ENCODE measurements at regions not wholly inside any gene's neighbourhood (a gene's known extent, or its start where the extent isn't known, plus 50 kb on each side); places are given as distances from the start of the nearest gene placed in this dataset.

DNA sequence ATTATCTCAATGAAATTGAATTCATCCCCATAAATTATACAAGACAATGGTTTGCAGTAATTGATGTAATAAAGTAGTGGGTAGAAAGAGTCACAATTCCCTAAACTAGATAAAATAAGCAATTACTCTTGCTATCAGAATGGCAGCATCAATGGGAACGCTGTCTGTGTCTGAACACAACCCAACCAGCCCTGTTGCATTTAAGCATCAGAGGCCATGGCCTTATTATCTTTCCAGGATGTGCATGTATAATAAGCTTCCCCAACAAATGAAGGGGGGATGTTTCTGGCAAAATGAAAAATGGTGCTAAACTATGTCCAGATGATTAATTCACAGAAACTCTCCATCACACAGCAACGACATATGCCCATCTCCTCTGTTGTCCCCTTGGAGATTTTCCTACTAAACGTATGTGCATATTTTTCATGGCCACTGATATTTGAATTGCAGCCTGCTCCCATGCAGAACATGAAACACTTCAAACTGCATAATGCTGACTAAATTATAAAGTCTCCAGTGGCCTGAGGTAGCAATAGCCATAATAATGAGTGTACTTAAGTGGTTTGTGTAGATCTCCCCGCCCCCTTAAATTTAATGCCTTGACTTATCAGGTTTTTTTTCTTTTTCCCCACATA, 306.9 kb upstream of the ADAMTS16 start:
- H3K9me3 Mint-ChIP-seq: no peaks in the 10 kb centered on the region
- H3K27me3 Mint-ChIP-seq: no peaks in the 10 kb centered on the region
- no peaks in the 10 kb centered on the region for H3K36me3 Mint-ChIP-seq
- ATAC-seq: no peak
- H3K4me3 Mint-ChIP-seq: no peak overlapping the region
- no peak overlapping the region for H3K27ac Mint-ChIP-seq
- no peaks in the 10 kb centered on the region for H3K4me1 Mint-ChIP-seq

DNA sequence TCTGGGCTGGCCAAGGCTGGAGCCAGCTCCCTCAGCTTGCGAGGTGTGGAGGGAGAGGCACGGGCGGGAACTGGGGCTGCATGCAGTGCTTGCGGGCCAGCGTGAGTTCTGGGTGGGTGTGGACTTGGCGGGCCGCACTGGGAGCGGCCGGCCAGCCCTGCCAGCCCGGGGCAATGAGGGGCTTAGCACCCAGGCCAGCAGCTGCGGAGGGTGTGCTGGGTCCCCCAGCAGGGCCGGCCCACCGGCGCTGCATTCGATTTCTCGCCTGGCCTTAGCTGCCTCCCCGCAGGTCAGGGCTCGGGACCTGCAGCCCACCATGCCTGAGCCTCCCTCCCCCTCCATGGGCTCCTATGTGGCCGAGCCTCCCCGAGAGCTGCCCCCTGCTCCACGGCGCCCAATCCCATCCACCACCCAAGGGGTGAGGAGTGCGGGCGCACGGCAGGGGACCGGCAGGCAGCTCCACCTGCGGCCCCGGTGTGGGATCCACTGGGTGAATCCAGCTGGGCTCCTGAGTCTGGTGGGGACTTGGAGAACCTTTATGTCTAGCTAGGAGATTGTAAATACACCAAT, 302.6 kb upstream of the ADAMTS16 start:
- H3K4me1 Mint-ChIP-seq: no peaks in the 10 kb centered on the region
- ATAC-seq: no peak
- no peak overlapping the region for H3K27ac Mint-ChIP-seq
- no peaks in the 10 kb centered on the region for H3K36me3 Mint-ChIP-seq
- H3K9me3 Mint-ChIP-seq: peaks cover 3% of the 10 kb centered on the region
- H3K27me3 Mint-ChIP-seq: no peaks in the 10 kb centered on the region
- H3K4me3 Mint-ChIP-seq: no peak overlapping the region

DNA sequence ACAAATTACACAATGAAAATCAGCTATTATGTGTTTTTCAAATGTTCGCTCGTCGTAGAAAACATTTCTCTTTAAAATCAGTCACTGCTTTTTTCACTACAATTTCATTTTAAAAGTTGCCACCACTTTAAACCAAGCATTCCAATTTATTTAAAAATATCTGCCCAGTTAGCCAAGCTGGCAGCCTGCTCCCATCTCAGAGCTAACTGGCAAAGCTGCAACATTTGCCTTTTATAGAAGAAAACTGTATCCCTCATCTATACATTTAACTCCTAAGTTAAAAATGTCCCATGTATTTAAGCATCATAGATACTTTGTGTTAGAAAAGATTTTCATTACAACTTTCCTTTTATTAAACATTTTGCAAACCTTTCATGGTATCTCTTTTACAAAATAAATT, 294.9 kb upstream of the ADAMTS16 start:
- Mint-ChIP-seq H3K4me1 (no peaks in the 10 kb centered on the region), H3K36me3 (no peaks in the 10 kb centered on the region), H3K27ac (no peak overlapping the region), H3K9me3 (peaks cover 19% of the 10 kb centered on the region), H3K4me3 (no peak overlapping the region), H3K27me3 (no peaks in the 10 kb centered on the region)
- no peak for ATAC-seq

DNA sequence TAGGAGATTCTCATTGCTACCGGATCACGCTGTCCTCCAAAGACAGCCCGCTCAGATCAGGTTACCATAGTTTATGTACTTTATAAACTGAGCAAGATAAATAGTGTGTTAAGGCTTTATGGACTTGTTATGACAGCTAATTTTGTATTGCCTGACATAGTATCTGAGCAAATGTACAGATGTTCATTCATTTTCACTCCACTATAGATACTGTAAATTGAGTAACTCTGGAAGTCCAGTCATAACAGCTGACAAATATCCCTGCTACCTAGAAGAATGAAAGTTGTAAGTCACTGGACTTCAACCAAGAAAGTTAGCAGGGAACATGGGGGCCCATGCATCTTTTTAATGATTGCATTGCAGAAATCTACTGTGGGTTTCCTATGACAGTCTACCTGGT, 292.4 kb upstream of the ADAMTS16 start:
- Mint-ChIP-seq H3K27ac (no peak overlapping the region), H3K4me1 (no peaks in the 10 kb centered on the region), H3K4me3 (no peak overlapping the region), H3K27me3 (no peaks in the 10 kb centered on the region), H3K36me3 (no peaks in the 10 kb centered on the region), H3K9me3 (peaks cover 22% of the 10 kb centered on the region)
- ATAC-seq: no peak

DNA sequence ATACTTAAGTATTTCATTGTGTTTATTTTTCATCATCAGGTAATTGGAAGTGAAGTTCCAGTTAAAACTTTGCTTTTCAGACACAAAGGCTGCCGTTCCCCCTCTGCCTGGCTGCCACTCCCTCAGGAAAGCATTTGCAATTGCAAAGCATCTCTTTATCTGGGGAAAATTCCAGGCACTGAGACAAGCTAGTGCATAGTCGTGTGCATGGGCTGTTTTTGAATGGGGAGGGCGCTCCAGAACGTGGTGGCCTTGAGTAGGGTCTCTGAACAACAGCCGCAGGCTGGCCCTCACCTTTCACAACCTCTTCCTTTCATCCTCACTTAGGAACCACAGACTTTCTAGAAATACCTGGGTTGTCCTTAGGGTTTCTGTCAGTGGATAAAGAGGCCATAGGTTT, 285.1 kb upstream of the ADAMTS16 start:
- H3K4me3 Mint-ChIP-seq: no peak overlapping the region
- ATAC-seq: no peak
- H3K27me3 Mint-ChIP-seq: peaks cover 12% of the 10 kb centered on the region
- H3K27ac Mint-ChIP-seq: no peak overlapping the region
- H3K4me1 Mint-ChIP-seq: no peaks in the 10 kb centered on the region
- no peaks in the 10 kb centered on the region for H3K36me3 Mint-ChIP-seq
- peaks cover 5% of the 10 kb centered on the region for H3K9me3 Mint-ChIP-seq

DNA sequence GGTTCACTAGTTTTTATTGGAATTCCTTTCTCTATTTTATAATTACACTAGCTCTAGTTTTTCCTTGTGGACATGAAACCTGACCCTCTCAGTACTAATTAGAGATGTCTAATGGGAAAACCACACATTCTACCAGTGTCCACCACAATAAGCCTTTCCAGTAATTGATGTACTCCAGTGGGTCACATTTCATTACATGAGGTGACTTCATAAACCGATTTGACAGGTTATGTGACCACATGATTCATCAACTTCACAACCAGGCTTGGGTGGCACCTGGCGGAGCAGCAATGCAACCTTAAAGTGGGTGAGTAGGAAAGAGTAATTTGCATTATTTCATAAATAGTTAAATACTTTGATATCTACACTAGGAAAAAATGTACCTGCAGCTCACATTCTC, 284.2 kb upstream of the ADAMTS16 start:
- H3K4me3 Mint-ChIP-seq: no peak overlapping the region
- no peak overlapping the region for H3K27ac Mint-ChIP-seq
- ATAC-seq: no peak
- H3K9me3 Mint-ChIP-seq: peaks cover 3% of the 10 kb centered on the region
- H3K4me1 Mint-ChIP-seq: no peaks in the 10 kb centered on the region
- peaks cover 12% of the 10 kb centered on the region for H3K27me3 Mint-ChIP-seq
- H3K36me3 Mint-ChIP-seq: no peaks in the 10 kb centered on the region

DNA sequence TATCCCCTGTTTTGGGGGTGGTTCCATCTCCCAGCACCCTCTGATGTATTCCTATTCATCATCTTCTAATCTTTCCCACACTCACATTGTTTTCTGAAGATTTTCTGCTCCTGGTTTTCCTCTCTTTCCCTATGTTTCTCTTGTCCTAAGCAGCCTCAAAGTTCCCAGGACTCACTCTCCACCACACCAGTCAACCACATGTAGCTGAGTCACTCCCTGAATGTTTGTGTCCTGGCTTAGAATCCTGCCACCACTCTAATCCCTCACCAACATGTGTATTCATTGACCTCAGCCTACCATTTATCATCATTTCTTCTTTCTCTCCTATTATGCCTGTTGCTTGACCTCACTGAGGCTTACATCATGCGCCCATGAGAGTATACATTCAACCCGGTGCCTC, 282.4 kb upstream of the ADAMTS16 start:
- Mint-ChIP-seq H3K36me3 (no peaks in the 10 kb centered on the region), H3K27ac (no peak overlapping the region), H3K27me3 (peaks cover 12% of the 10 kb centered on the region), H3K4me1 (no peaks in the 10 kb centered on the region), H3K9me3 (no peaks in the 10 kb centered on the region), H3K4me3 (no peak overlapping the region)
- no peak for ATAC-seq

DNA sequence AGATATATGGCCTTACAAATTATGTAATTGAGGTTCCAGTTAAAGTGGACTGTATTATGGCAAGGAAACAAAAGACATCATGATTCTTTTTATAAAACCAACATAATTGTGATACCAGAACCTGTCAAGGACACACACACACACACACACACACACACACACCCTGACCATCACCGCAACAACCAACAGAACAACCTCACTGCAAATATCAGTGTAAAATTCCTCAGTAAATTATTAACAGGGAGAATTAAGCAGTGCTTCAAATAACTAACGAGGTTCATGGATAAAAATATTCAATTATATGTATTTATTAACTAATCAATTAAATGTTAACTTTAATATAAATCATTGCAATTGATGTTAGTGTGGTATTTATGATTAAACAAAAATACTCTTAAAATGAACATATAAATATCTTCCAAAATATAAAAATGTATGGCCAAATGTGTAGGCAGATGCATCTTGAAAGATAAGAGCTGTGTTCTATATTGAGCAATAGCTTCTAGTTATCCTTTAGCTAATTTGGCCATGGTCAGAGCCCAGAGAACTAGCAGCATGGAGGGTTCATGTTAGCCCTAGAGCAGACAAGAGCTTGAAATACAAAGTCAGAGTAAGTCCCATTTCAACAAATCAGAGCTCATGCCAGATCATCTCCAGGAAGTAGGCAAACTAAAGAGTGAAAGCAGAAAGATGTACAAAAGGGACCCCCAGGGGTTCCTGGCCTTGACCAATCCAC, 280.5 kb upstream of the ADAMTS16 start:
- Mint-ChIP-seq H3K4me3 (no peak overlapping the region), H3K9me3 (no peaks in the 10 kb centered on the region), H3K36me3 (no peaks in the 10 kb centered on the region), H3K4me1 (no peaks in the 10 kb centered on the region), H3K27me3 (peaks cover 12% of the 10 kb centered on the region), H3K27ac (no peak overlapping the region)
- ATAC-seq: no peak

DNA sequence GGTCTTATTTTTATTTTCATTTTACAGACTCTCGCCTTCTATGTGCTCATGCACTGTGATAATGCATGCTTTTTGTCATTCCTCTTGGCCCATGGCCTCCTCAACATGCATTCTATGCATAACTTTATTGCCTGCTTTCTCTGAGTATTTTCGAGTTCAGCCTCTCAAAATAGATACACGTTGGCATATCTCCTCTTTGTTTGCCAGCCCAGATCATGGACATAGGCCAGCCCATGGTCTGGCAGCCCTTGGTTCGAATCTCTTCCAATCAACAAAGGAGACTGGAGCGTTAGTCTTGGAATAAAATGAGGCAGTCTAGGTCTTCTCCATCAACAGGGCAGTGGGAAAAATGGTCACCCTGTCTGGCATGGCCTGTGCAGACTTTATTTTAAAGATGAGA, 279.5 kb upstream of the ADAMTS16 start:
- peaks cover 12% of the 10 kb centered on the region for H3K27me3 Mint-ChIP-seq
- H3K36me3 Mint-ChIP-seq: no peaks in the 10 kb centered on the region
- ATAC-seq: no peak
- H3K9me3 Mint-ChIP-seq: peaks cover 4% of the 10 kb centered on the region
- no peaks in the 10 kb centered on the region for H3K4me1 Mint-ChIP-seq
- no peak overlapping the region for H3K27ac Mint-ChIP-seq
- H3K4me3 Mint-ChIP-seq: no peak overlapping the region

DNA sequence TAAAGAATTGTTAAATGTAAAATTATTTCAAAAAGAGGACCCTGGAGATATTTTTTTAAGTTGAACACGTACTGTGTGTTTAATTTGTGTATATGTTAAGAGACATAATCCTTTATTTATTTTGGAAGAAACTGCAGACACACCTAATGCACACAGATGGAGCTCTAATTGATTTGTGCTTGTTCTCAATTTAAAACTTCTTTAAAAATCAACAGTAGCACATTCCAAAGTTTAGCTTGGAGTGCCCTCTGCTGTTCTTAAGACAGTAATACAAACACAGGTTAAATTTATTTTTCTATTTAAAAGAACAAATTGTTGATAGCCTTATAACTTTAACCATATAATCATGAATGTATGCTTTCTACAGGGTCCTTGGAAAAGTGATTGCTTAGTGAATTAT, 277.6 kb upstream of the ADAMTS16 start:
- Mint-ChIP-seq H3K4me1 (no peaks in the 10 kb centered on the region), H3K36me3 (no peaks in the 10 kb centered on the region), H3K27ac (no peak overlapping the region), H3K9me3 (peaks cover 4% of the 10 kb centered on the region), H3K27me3 (peaks cover 7% of the 10 kb centered on the region), H3K4me3 (no peak overlapping the region)
- no peak for ATAC-seq

DNA sequence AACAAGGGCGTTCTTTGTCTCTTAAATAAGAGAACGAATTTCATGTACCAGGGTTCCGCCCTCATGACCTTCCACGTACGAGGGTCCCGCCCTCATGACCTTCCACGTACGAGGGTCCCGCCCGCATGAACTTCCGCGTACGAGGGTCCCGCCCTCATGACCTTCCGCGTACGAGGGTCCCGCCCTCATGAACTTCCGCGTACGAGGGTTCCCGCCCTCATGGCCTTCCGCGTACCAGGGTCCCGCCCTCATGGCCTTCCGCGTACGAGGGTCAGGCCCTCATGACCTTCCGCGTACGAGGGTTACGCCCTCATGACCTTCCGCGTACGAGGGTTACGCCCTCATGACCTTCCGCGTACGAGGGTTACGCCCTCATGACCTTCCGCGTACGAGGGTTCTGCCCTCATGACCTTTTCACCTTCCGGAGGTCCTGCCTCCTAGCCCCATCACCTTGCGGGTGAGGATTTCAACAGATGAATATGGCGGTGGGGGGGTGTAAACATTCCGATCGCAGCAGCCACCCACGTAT, 273.9 kb upstream of the ADAMTS16 start:
- H3K4me1 Mint-ChIP-seq: no peaks in the 10 kb centered on the region
- H3K9me3 Mint-ChIP-seq: peaks cover 4% of the 10 kb centered on the region

DNA sequence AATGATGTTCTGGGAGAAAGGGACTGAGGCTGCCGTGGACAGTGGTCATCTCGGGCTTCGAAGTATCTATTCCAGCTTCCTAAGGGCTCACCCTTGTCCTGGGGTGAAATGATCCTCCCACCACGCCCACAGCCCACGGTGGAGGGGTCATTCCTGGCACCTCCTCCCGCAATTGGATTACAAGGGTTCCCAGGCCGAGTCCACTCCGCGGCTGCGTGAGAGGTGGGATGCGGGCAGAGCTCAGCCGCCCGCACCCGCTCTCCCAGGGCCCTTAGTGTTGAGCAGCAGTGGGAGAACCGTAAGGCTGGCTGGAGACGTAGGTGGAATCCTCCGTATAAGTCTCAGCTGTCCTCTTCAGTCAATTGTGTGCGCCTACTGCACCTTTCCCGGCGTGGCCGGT, 273.3 kb upstream of the ADAMTS16 start:
- H3K9me3 Mint-ChIP-seq: peaks cover 4% of the 10 kb centered on the region
- no peak overlapping the region for H3K4me3 Mint-ChIP-seq
- H3K27ac Mint-ChIP-seq: no peak overlapping the region
- H3K36me3 Mint-ChIP-seq: no peaks in the 10 kb centered on the region
- no peaks in the 10 kb centered on the region for H3K4me1 Mint-ChIP-seq
- no peak for ATAC-seq
- H3K27me3 Mint-ChIP-seq: no peaks in the 10 kb centered on the region

More for the DNA sequence above, 273.9 kb upstream of the ADAMTS16 start:
- Mint-ChIP-seq H3K4me3 (no peak overlapping the region), H3K27me3 (no peaks in the 10 kb centered on the region), H3K27ac (no peak overlapping the region), H3K36me3 (no peaks in the 10 kb centered on the region)
- no peak for ATAC-seq

DNA sequence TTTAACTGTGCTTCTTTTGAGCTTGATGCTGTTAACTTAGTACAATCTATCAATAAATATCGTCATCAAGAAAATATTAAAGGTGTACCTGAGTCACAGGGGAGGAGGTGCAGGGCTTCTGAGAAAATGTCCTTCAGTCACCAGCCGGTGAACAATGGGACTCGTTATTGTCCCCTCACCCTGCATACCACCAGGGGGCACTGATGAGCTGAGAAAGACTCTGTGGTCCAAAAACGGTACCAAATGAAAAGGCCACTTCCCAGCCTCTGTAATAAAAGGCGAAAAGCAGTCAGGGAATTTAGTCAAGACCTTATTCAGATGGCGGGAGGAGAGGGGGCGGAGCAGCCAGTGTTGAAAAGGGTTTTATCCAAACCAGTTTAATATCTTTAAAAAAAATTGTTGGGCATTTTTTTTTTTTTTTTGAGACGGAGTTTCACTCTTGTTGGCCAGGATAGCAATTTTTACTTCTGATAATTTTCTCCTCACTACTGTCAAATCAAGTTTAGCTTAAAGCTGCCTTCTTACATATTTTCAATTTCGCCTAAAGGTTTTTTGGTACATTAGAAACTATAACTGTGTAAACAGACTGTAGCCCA, 271.9 kb upstream of the ADAMTS16 start:
- Mint-ChIP-seq H3K27ac (no peak overlapping the region), H3K27me3 (no peaks in the 10 kb centered on the region), H3K36me3 (no peaks in the 10 kb centered on the region), H3K9me3 (peaks cover 4% of the 10 kb centered on the region), H3K4me3 (no peak overlapping the region), H3K4me1 (no peaks in the 10 kb centered on the region)
- no peak for ATAC-seq

DNA sequence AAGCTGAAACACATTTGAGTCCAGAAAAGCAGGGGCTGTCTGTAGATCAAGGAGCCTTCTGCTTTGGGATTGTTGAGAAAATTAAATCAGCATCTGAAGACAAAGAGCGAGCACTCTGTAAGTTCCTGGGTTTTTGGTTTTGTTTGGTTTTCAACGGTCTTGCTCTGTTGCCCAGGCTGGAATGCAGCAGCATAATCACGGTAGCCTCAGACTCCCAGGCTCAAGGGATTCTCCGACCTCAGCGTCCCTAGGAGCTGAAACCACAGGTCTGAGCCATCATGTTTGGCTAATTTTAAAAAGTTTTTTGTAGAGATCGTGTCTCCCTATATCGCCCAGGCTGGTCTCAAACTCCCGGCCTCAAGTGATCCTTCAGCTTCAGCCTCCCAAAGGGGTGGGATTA, 266.5 kb upstream of the ADAMTS16 start:
- ATAC-seq: no peak
- no peak overlapping the region for H3K4me3 Mint-ChIP-seq
- no peaks in the 10 kb centered on the region for H3K27me3 Mint-ChIP-seq
- H3K36me3 Mint-ChIP-seq: no peaks in the 10 kb centered on the region
- H3K27ac Mint-ChIP-seq: no peak overlapping the region
- no peaks in the 10 kb centered on the region for H3K4me1 Mint-ChIP-seq
- no peaks in the 10 kb centered on the region for H3K9me3 Mint-ChIP-seq

DNA sequence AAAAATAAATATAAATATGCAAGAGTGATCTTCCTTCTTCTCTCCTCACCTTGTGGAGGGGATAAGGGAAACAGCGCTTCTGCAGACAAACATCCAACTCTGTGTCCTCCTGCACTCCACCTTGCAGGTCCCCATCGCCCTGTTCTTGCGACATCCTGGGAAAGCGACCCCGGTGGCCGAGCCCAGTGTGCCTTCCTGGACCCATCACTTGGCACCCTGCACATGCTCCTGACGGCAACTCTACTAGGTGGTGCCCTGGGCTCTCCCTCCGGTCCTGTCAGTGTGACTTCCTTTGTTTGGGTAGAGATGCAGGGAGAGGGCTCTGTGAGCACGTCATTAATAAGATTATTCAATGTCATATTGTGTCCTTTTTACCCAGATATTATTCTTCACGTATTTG, 266.0 kb upstream of the ADAMTS16 start:
- no peak for ATAC-seq
- Mint-ChIP-seq H3K36me3 (no peaks in the 10 kb centered on the region), H3K27ac (no peak overlapping the region), H3K4me3 (no peak overlapping the region), H3K4me1 (no peaks in the 10 kb centered on the region), H3K9me3 (no peaks in the 10 kb centered on the region), H3K27me3 (no peaks in the 10 kb centered on the region)

DNA sequence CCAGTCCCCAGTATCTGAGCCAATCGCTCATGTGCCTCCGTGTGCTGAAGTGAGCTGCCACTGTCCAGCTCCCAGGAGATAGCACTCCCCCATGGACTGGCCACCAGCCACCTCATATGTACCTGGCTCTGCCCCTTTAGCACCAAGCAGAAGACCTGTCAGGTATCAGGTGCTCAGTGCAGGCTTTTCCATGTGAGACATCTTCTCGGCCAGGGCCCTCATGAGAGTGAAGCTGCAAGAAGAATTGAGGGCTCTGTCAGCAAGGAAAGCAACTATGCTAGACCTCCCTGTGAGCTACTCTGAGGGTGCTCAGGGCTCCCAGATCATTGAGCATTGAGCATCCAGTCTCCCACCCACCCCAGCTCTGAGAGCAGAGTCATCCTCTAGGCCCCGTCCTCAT, 264.2 kb upstream of the ADAMTS16 start:
- Mint-ChIP-seq H3K27ac (no peak overlapping the region), H3K36me3 (no peaks in the 10 kb centered on the region)
- ATAC-seq: no peak

More for the DNA sequence above, 264.2 kb upstream of the ADAMTS16 start:
- no peaks in the 10 kb centered on the region for H3K9me3 Mint-ChIP-seq
- H3K4me1 Mint-ChIP-seq: no peaks in the 10 kb centered on the region
- H3K4me3 Mint-ChIP-seq: no peak overlapping the region
- no peaks in the 10 kb centered on the region for H3K27me3 Mint-ChIP-seq

Measured in stimulated activated memory B cell treated with anti-CD40 and anti-IgM and Interleukin-4, amounts not matched to agents 10 μg/mL and 1 μg/mL and 100 μg/mL, for 72 hours (primary cell).